Fibroblast of the aortic adventitia (primary cell): ENCODE measurements at regions not wholly inside any gene's neighbourhood (a gene's known extent, or its start where the extent isn't known, plus 50 kb on each side); places are given as distances from the start of the nearest gene placed in this dataset.

Experiments used
- DNase-seq: peaks from one replicate; pipeline ENCODE4 v3.0.0-alpha.2; 2010; ENCODE audit warnings: low read depth
- H3K4me3 ChIP-seq: 2 replicates; pipeline ENCODE4 v1.5.1; 2011; ENCODE audit warnings: low read depth, mild to moderate bottlenecking, control low read depth, low read length, moderate library complexity
- TF ChIP-seq, protein P1 (sequence below): IDR thresholded peaks from 2 replicates; pipeline ENCODE4 v1.5.1; 2011; ENCODE audit warnings: mild to moderate bottlenecking, low read length, control low read depth, inconsistent platforms; ENCODE audit not compliant: insufficient read depth

GRCh38 chr13:69556540-69557196 is 551.0 kb upstream of the ATXN8OS start:
- no peak for DNase-seq
- TF ChIP-seq, protein P1, sequence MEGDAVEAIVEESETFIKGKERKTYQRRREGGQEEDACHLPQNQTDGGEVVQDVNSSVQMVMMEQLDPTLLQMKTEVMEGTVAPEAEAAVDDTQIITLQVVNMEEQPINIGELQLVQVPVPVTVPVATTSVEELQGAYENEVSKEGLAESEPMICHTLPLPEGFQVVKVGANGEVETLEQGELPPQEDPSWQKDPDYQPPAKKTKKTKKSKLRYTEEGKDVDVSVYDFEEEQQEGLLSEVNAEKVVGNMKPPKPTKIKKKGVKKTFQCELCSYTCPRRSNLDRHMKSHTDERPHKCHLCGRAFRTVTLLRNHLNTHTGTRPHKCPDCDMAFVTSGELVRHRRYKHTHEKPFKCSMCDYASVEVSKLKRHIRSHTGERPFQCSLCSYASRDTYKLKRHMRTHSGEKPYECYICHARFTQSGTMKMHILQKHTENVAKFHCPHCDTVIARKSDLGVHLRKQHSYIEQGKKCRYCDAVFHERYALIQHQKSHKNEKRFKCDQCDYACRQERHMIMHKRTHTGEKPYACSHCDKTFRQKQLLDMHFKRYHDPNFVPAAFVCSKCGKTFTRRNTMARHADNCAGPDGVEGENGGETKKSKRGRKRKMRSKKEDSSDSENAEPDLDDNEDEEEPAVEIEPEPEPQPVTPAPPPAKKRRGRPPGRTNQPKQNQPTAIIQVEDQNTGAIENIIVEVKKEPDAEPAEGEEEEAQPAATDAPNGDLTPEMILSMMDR, result no peak
- H3K4me3 ChIP-seq, result no peak overlapping the region

DNA sequence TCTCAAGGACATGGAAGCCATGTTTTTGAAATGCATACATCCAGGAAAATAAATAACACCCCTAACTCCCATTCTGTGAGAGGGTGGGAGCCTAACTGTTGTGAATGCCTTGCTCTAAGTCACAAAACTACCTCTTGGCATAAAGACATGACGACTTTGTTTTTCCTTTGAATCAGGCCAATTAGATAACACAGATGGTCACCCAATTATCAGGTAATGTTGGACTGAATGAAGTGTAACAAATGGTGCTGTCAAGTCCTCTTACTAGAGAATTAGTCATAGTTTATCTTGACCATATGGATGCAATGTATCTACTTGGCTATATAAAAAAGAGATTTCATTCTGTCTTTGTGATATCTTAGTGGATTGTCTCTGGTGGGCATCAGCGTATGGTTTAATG is 553.6 kb upstream of the ATXN8OS start:
- H3K4me3 ChIP-seq, result no peak overlapping the region
- no peak for DNase-seq
- TF ChIP-seq, protein P1, result no peak

DNA sequence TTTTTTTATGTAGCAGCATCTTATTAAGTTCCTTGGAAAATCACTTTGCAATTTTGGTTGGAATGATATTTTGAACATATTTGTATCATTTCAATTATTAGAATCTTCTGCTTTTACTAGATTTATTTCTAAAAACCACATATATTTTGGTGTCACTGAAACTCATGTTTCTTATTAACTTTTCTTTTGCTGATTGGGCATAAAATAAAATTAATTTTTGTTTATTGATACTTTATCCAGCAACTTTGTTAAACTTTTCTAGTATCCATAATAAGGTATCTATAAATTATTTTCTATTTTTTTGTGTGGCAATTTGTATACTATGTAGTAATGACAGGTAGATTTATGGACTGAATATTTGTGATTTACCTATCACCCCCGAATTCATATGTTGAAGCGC is 556.4 kb upstream of the ATXN8OS start:
- TF ChIP-seq, protein P1, result no peak
- H3K4me3 ChIP-seq, result no peak overlapping the region
- no peak for DNase-seq

GRCh38 chr13:69547780-69548179 is 559.8 kb upstream of the ATXN8OS start:
- H3K4me3 ChIP-seq, result no peak overlapping the region
- DNase-seq, result no peak
- TF ChIP-seq, protein P1, result no peak

- no peak overlapping the region for H3K4me3 ChIP-seq
- DNase-seq, result no peak
- TF ChIP-seq, protein P1, result no peak
Measured at GRCh38 chr13:69545551-69545950, 562.1 kb upstream of the ATXN8OS start.

DNA sequence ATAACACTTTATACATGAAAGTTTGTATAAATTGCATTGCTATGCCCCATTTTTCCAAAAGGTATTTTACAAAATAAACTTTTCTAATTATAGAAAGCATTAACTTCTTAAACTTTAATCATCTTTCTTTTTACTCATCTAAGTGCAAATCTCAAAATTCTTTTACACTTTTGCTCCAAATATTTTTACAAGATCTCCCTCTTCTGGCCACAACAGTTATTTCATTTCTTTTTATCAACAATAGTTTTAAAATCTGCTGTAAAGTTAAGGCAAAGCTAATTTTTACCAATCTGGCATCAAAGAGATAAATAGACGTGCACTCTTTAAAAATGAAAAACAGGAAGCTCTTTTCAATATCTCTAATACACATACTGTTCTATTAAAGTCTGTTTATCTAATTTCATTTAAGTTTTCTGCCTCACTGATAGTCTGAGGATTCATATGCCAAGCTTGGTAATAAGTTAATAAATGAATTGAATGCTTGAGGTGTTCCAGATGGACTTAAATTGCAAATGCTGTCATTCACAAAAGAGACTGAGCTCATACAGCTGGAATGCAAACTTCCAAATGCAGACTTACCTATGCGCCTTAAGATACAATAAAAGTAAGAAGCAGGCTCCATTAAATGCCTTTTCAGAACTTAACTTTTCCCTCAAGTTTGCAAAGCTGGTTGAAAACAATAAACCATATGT is 583.0 kb upstream of the ATXN8OS start:
- DNase-seq, result no peak
- TF ChIP-seq, protein P1, result no peak

More for the DNA sequence above, 583.0 kb upstream of the ATXN8OS start:
- no peak overlapping the region for H3K4me3 ChIP-seq
